Stimulated activated CD4-positive, alpha-beta T cell treated with anti-CD3 and anti-CD28 coated beads, TNF-alpha, amount 100 ng/mL, for 24 hours (primary cell): ENCODE measurements at regions not wholly inside any gene's neighbourhood (a gene's known extent, or its start where the extent isn't known, plus 50 kb on each side); places are given as distances from the start of the nearest gene placed in this dataset.

Source experiments
- DNase-seq, 3 experiments: peaks; one replicate each; pipeline ENCODE4 v3.0.0-alpha.2; 2020; ENCODE audit warnings: low read depth in 3 of 3

GRCh38 chr6:101212640-101213039, 180.9 kb upstream of the GRIK2 start:
- no peak for DNase-seq

GRCh38 chr6:101222007-101222406, 171.5 kb upstream of the GRIK2 start:
- no peak for DNase-seq

GRCh38 chr6:101224751-101225150, 168.8 kb upstream of the GRIK2 start:
- no peak for DNase-seq

DNA sequence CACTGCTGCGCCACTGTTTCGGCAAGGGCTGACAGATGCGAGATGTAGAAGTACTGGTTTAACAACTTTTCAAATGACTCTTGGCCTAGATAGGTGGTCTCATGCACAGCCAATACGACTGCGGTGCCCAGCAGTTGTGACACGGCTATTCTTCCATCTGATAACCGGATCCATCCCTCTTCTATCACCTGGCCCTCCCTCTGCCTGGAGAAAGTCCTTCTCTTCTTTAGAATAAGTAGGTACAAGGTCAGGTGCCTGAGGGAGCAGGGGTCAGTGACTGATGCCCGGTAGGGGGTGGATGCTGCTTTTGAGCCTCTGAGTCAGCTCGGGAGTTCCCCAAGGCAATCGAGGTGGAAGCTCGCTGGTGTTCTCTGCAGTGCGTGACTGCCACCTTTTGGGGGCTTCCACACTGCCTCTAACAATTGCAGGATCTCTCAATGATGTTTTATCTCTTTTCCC, 166.8 kb upstream of the GRIK2 start:
- DNase-seq, result peak in 1 of 3 experiments; percentile 4

GRCh38 chr6:101230866-101231265, 162.6 kb upstream of the GRIK2 start:
- no peak for DNase-seq

DNA sequence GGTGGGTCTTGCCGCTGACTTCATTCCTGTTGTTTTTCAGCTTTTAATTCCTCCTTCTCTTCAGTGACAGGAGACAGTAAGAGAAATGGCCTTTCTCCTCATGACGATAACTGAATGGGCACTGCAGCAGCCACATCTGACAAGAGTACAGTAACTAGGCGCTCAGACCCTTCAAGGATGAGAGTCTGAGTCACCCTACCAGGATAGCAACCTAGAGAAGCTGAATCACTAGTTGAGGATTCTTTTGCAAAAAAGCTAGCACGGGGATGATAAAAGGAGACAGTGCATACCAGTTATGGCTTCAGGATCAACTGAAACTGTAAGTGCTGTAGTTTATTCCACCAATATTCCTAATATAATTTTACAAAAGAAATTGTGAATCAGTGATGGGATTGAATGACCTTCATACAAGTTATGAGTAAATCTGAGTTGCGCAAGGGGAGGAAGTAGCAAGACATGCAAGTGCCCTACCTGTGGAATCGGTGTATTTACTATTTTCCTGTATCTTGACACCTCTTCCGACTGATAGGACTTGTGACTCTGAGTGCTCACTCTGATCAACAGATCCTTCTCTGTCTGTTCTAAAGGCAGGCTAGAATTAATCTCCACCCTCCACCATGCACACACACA, 161.8 kb upstream of the GRIK2 start:
- no peak for DNase-seq

DNA sequence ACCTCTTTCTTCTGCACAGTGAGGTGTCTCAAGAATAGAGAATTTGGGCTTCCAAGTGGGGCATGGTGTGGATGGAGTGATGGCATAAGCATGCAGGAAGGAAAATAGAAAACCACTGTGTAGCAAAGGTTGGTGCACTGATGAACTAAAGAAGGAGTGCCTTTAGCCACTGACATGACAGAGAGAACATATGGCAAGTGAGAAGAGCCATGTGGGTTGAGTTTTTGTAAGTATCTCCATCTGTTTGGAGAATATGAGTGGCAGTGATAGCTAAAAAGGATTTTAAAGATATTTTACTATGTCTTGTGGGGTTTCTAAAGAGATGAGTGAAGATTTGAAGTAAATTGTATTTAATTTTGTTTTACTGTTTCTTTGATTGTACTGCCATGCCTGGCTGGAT, 160.5 kb upstream of the GRIK2 start:
- DNase-seq, result no peak

- no peak for DNase-seq
These were observed 156.8 kb upstream of the GRIK2 start for GRCh38 chr6:101236709-101237108.

DNA sequence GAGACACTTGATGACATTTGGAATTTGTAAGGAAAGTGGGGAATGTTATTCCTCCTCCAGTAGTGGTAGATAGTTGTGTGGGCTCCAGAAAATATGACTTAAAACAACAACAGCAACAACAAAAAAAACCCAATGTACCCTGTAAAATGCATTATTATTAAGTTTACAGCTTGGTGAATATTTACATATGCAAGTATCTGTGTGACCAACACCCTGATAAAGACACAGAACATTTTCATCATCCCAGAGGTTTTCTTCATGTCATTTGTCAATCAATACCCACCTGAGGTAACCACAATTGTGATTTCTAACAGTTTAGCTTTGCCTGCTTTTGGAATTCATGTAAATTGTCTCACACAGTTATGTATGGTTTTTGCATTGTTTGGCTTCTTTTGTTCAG, 152.1 kb upstream of the GRIK2 start:
- no peak for DNase-seq

DNA sequence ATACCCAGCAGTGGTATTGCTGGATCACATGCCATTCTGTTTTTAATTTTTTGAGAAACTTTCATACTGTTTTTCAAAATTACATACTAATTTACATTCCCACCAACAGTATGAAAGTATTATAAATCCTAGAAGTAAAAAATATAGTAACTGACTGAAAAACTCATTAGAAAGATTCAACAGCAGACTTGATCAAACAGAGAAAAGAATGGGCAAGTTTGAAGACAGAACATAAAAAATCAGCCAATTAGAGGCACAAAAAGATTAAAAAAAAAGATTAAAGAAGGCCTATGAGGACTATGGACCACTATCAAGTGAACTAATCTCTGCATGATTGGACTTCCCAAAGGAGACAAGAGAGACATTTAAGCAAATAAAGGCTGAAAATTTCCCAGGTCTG, 144.0 kb upstream of the GRIK2 start:
- DNase-seq, result no peak

GRCh38 chr6:101257163-101257562, 136.3 kb upstream of the GRIK2 start:
- no peak for DNase-seq

GRCh38 chr6:101259505-101259904, 134.0 kb upstream of the GRIK2 start:
- no peak for DNase-seq

GRCh38 chr6:101263596-101263995, 129.9 kb upstream of the GRIK2 start:
- no peak for DNase-seq

DNA sequence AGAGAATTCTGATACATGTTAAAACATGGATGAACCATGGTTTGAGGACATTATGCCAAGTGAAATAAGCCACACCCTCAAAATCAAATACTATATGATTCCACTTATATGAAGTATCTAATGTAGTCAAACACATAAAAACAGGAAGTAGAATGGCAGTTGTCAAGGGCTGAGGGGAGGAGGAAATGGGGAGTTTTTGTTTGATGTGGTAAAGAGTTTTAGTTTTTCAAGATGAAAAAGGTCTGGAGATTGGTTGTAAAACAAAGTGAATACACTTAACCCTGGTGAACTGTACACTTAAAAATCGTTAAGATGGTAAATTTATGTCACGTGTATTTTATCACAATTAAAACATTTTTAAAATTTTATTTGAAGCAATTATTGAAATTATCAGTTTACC, 127.4 kb upstream of the GRIK2 start:
- no peak for DNase-seq

GRCh38 chr6:101268541-101268940, 125.0 kb upstream of the GRIK2 start:
- no peak for DNase-seq

DNA sequence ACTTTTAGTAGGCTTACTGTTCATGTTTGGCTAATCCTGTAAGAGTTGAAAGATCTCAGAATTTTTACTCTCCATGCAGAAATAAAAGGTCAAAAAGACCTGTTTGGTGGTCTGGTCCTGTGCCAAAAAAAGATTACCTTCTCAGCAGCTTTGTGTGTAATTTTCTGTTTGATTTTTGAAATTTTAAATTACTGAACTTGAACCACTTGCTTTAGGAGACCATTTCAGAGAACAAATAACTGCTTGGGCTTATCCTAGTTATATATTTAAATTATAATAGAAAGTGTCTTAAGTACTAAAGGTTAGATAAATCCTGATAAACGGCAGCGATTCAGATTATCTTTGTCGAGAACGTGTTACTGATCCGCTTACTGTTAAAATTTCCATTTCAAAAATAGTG, 118.3 kb upstream of the GRIK2 start:
- no peak for DNase-seq

DNA sequence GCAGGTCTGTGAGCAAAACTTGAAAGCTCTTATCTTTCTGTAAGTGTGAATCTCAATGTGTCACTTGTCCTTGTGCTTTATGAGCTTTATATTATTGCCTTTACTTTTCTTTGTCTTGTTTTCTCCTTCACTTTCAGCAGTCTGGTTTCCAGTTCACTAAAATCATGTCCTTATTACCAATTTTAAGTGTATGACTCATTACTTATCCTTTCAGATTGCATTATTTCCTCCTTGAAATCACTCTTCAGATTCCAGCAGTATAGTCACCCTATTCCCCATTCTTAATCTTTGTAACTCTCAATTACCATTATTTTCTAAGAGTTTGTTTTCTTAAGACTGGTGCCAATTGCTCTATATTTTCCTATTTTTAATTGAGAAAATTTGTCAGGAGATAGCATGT, 117.4 kb upstream of the GRIK2 start:
- DNase-seq, result no peak

GRCh38 chr6:101279410-101279809, 114.1 kb upstream of the GRIK2 start:
- no peak for DNase-seq

DNA sequence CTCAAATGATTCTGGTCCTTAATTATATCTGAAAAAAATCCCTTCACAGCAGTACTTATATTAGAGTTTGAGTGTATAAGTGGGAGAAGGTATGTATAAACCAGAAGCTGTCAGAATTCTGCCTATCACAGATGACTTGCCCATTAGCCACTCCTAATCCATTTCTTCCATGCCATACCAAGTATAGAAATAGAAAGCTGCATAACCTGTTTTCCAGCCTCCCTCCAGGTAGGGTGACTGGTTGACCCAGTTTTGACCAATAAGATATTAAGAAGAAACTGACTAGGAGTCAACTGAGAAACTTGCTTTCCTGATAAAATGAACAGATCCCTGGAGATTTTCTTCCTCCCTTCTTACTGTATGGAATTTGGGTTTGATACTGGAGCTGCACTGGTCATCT, 112.2 kb upstream of the GRIK2 start:
- no peak for DNase-seq

DNA sequence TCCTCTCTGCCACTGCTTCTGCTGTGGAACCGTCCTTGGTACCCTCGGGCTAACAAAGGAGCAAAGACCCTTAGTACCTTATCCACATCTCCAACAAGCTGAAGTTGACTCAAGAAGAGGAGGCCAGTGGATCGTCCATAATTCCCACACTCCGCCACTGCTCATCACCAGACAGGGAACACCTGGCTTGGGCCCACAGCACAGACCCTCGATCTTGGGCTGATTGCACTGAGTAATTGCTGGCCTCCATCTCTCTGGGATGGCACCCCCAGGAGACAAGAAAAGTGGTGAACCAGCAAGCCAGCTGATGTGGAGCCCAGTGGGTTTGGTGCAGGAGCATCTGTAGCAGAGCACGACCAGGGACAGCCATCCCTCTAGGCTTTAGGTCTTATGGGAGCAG, 109.4 kb upstream of the GRIK2 start:
- DNase-seq, result no peak

DNA sequence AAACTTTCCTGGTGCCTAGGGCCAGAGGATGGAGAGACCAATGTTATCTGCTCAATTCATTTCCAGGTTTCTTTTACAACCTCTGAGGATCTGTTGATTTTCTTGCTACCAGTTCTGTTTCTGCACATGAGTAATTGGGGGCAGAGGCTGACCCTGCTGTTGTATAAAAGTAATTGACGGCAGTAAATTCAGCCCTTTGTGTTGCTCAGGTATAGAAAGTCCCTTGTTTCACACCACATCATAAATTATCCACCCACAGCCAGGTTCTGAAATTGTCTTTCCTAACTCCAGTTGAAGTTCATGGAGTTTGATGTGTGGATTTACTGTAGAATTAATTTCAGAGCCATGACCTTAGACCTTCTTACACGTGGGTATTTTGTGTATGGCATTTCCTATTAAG, 107.4 kb upstream of the GRIK2 start:
- DNase-seq, result no peak

DNA sequence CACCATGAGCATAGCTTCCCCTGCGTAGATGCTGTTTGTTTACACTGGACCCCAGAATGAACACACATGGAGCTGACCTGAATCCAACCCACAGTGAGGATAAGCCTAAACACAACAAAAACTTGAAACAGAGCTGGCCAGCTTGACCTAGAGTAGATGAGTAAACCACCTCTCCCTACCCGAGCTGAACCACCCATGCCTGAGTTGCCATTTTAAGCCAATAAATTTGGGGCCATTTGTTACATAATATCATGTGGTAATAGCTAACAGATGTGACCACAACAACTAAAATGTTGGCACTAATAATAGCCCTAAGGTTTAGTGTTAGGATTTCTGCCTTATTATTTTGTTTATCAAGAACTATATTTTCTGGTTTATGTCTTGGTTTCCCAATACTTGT, 103.2 kb upstream of the GRIK2 start:
- no peak for DNase-seq

DNA sequence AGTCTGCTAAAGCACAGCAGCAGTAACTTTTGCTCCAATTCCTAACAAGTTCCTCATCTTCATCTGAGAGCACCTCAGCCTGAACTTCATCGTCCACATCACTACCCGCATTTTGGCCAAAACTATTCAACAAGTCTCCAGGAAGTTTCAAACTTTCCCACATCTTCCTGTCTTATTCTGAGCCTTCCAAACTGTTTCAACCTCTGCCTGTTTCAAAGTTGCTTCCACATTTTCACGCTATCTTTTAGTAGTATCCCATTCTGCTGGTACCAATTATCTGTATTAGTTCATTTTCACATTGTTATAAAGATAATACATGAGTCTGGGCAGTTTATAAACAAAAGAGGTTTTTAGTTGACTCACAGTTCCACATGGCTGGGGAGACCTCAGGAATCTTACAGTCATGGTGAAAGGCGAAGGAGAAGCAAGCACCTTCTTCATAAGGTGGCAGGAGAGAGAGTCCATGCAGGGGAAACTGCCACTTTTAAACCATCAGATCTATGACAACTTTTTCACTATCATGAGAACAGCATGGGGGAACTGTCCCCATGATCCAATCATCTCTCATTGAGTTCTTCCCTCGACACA, 99.4 kb upstream of the GRIK2 start:
- DNase-seq, result no peak

GRCh38 chr6:101294676-101295075, 98.8 kb upstream of the GRIK2 start:
- DNase-seq, result no peak
